Left colon (tissue), 2 donors: ENCODE measurements at regions not wholly inside any gene's neighbourhood (a gene's known extent, or its start where the extent isn't known, plus 50 kb on each side); places are given as distances from the start of the nearest gene placed in this dataset.
"Not testable (repeated sequence)": the region's sequence is repeated elsewhere in the genome, so short reads cannot be mapped to it uniquely, and the experiment has no call there.

ENCODE experiments used
- ATAC-seq: fragments of 200-7000 bp; cut with Tn5 transposase; one replicate; pipeline ENCODE4 v1.9.1; 2020; ENCODE audit warnings: mild to moderate bottlenecking, moderate library complexity
- DNase-seq, 2 donors: peaks; one replicate each; pipeline ENCODE4 v3.0.0-alpha.2; 2020
- intact Hi-C, 2 donors: fragments of 100-400 bp; cut with DNase I in 1 of 2; cut with micrococcal nuclease in 1 of 2; formaldehyde crosslinking; loops; one replicate each; pipeline versions ENCODE4 v1.11.2 to v1.14.0; 2022; cut with DNase I, micrococcal nuclease
- donor health status: DM: no; HTN: no; CAD: no.
- donor health status: DM: yes; HTN: yes; CAD: no.

DNA sequence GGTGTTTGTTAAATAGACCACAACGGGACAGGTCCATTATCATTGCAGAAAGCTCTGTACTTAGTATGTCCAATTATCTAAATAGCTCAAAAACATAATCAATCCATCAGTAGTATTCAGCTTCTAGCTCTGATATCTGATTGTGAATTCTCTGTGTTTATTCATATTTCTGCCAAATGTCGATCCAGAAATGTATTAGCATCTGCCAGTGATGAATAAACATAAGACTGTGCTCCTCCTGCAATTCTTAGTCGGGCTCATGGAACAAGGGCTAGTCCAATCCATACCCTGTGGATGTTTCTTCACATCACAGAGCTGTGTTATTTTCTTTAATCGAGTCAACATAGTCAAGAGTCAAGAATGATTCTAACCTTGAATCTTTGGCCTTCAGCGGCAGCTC lies 1612.1 kb upstream of the WWC1 start:
- intact Hi-C loops: no loop called here
- no peak for ATAC-seq
- DNase-seq: no peak

DNA sequence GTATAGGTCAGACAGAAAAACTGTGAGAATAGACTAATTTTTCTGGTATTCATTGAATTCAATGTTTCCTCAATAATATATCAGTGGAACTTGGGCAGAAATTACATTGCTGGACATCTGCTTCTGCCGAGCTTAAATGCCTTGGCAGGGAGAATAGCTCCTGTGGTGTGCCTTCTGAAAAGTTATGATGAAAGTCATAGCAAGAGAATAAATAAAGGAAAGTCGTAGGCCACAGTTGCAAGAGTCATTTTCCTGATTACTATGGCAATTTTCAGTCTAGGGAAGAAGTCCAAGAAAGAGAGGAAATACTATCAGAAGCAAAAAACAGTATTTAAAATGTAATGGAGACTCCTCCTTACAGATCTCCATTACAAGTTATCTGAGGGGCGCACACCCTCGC lies 1596.1 kb upstream of the WWC1 start:
- ATAC-seq (no peak), DNase-seq (no peak)
- intact Hi-C loops: no loop called here

DNA sequence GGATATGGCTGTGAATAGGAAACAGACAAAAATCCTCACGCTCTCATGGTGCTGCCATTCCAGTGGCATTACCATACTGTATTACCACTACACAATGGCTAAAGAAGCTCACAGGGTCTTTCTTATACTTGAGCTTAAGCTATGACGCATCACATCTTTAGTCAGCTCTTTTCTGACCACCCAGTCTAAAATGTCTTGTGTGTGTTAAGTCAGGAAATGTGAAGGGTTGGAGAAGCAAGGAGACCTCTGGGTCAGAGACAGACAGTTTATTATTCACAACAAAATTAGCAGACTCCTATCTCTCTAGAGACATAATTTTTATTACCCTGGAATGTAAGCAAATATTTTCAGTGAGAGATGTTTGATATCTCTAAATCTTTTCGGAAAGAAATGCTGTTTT lies 1583.2 kb upstream of the WWC1 start:
- DNase-seq: no peak
- intact Hi-C loops: no loop called here
- ATAC-seq: no peak

DNA sequence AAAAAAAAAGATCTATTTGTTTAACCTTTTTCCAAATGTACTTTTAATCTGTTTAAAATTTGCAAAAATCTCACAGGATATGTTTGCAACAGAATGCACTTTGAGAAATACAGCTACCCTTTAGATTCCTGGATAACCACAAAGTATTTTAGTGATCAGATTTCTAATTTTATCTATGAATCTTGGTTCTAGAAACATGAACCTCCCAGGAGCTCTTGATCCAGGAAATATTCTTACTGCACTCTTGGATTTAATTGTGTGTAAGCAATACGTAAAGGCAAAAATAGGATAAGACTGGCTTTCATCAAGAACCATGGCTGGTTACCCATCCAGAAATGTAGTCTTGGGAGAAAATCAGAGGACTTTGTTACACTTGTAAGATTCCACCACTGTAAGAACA lies 1581.8 kb upstream of the WWC1 start:
- intact Hi-C loops: no loop called here
- no peak for ATAC-seq

DNA sequence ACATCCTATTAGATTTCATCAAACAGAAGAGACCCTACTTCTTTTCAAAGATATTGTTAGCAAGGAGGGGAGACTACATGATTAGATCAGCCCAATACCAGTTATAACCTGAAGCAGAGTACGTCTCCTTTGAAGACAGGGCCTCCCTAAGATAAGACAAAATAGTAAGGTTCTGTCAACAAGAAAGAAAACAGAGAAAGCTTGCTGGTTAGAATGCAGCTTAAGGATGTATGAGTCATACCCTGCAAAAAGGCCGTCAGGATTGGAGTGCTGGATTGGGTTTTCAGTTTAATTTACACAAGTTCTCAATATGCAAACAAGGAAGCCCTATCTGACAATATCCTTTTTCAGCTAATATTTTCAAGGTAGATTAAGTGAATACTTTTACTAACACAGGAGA lies 1581.2 kb upstream of the WWC1 start:
- DNase-seq (no peak), ATAC-seq (no peak)
- intact Hi-C loops: no loop called here

More for the DNA sequence above, 1581.8 kb upstream of the WWC1 start:
- no peak for DNase-seq

DNA sequence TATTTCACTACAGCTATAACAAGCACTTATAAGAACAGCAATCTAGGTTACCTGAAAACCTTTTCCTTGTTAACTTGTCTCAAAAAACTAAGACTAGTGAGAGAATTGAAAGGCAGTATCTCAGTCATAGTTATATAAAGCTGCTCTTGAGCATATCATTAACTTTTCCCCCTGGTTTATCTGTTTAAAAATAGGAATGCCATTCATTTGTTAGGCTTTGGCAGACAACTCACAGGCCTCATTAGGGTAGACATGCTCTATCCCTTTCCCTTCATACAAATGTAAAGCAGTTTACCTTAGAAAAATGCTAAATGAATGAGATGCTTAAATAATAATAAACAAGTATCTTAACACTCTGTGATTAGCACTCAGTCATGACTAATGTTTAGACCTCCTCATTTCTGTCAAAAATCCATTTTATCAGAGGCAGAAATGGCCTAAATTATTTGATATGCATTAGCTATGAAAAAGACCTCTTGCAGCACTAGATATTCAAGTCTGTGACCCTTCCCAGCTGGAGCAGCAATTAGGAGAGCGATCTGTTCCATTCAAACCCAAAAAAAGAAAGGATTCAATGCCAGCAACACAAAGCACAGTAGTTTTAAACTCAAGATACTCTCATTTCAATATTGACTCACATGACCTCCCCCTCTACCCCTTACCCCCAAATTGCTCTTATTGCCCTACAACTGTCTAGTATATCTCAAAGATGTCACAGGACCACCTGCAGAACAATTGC lies 1578.8 kb upstream of the WWC1 start:
- intact Hi-C loops: no loop called here
- ATAC-seq: no peak

DNA sequence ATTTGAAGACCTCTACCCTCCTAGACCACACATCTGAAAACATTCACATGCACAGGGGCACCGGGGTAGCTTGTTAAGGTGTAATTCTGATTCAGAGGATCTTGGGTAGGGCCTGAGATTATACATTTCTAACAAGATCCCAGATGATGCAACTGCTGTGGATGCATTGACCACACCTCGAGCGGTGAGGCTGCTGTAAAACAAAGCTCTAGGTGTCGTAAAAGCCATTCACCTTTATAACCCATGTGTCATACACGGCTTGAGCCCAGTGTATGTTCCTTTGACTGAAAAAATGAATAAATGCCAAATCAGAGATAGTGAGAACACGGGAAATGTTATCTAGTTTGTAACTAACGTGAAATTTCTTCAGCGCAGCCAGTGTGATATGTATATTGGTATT lies 1578.2 kb upstream of the WWC1 start:
- DNase-seq: no peak
- ATAC-seq: no peak
- intact Hi-C loops: no loop called here

More for the DNA sequence above, 1578.8 kb upstream of the WWC1 start:
- DNase-seq: no peak

DNA sequence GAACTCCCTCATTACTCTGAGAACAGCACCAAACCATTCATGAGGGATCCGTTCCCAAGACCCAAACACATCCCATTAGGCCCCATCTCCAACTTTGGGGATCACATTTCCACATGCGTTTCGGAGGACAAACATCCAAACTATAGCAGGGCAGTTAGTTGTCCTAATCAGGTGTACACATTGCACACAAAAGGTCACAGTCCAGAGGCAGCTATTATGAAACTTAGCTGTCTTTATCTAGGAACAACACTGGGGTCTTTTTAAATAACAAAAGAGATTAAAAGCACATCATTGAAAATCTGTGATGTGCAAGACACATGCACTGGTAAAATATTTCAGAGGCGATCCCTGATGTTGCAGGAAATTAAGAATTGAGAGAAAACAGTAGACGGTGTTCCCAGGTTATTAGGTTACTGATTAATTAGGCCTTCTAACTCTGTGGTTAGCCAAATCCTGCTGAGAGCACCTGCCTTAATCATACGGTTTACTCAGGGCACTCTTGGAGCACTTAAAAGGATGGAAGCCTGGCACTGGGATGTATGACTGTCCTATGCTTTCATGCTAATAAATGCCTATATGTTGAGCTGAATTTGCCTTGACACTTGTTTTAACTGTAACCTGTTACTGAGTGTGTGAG lies 1574.5 kb upstream of the WWC1 start:
- no peak for ATAC-seq
- intact Hi-C loops: no loop called here
- DNase-seq: no peak

DNA sequence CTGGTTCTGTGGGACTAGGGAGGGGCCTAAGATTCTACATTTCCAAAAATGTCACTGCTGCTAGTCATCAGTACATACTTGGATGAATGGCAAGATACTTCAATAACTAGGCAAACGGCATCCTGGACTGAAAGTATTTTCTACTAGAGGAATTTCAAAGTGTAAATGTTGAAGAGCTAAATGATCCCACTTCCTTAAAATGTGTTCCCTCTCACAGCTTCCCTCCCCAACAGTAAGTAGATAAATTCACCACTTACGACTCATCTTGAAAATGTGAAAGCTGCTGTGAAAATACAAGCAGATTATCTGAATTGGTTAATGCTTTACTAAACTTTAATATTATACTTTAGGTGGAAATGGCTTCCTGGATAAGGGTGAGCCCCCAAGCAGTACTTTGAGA lies 1571.5 kb upstream of the WWC1 start:
- intact Hi-C loops: no loop called here
- no peak for ATAC-seq

DNA sequence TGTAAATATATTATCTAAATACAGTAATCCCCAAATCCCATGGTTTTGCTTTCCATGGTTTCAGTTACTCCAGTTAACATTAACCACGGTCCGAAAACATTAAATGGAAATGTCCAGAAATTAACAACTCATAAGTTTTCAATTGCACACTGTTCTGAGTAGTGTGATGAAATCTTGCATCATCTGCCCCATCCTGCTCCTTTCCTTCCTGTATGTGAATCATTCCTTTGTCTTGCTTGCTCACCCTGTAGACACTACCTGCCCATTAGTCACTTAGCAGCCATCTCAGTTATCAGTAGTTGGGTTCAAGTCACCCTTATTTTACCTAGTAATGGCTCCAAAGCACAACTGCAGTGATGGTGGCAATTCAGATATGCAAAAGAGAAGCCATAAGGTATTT lies 1568.5 kb upstream of the WWC1 start:
- intact Hi-C loops: no loop called here
- DNase-seq: no peak

More for the DNA sequence above, 1571.5 kb upstream of the WWC1 start:
- no peak for DNase-seq

DNA sequence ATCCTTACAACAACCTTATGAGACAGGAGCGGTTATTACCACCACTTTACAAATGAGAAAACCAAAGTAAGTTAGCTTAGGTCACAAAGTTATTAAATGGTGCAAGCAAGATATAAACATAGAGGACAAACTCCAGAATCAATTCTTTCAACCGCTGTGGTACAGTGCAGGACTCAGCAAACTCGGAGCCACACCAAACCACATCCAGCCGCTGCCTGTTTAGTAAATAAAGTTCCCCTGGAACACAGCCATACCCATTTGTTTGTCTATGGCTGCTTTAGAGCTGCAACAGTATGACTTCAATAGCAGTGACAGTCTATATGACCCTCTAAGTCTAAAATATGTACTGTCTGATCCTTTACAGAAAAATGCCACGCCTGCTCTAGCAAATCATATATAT lies 1567.2 kb upstream of the WWC1 start:
- ATAC-seq (no peak), DNase-seq (no peak)
- intact Hi-C loops: no loop called here

More for the DNA sequence above, 1568.5 kb upstream of the WWC1 start:
- ATAC-seq: no peak

DNA sequence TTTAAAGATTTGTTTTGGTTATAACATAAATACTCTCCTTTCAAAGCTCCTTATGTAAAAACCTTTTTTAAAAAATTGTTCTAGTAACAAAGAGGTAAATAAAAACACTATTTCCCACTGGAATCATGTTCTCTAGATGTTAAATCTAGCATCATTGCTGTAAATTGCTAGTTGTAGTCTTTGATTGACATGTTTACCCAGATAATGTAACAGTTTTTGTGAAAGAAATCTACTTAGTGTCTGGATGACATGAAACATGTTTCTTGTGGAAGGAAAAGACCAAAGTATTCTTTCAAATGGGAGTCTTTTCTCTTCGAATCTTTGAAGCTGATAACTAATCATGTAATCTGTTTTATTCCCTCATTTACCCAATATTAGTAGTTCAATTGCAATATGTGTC lies 1565.9 kb upstream of the WWC1 start:
- intact Hi-C loops: no loop called here
- DNase-seq: no peak
- ATAC-seq: no peak

DNA sequence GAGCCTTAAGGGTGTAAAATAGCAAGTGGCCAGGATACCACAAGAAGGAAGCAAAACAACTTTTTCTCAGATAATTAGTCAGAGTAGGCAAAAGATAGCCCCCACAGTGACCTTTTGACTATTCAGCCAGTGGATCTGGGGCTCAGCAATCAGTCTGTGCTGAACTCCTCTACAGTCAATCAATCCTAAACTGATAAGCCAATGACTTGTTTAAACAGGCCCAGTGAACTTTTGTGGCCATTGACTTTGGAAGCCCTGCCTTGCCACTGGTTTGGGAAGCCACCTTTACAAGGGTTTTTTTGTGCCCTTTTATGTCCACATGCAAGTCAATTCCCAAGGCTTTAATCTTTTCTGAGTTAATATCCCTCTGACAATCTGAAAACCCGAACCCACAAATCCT lies 1565.0 kb upstream of the WWC1 start:
- intact Hi-C loops: no loop called here
- ATAC-seq: no peak
- DNase-seq: no peak

DNA sequence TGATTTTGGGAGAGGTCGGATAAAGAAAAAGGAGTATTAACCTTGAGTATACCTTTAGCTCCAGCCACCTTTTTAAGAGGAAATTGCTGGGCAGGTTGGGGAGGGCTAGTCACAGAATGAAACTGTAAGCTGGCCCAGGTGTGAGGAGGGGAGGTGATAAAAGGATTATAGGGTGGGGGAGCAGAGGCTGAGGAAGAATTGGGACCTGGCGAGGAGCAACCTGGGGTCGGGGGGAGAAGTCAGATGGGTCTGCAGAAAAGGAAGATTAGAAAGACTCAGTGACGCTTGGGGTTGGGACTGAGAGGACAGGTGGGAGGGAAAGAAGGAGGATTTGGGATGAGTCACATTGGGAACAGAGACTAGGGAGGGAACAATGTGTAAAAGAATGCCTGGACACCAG lies 1548.5 kb upstream of the WWC1 start:
- intact Hi-C loops, ATAC-seq, DNase-seq: not testable (repeated sequence)

DNA sequence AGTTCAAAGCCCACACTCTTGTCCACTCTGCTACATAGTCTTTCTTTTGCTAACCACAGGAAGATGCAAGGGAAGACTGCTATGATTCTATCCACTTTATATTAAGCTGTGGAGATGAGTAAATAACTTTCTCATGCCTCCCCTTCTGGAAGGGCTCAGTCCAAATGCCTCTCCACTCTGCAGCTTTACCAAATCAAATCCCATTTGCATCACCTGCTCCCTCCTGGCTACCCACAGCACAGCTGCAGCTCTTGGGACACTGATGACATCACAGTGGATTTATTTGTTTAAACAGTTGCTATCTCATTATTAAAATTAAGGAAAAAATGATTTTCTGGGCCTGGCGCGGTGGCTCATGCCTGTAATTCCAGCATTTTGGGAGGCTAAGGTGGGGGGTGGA lies 1544.9 kb upstream of the WWC1 start:
- ATAC-seq (no peak), DNase-seq (no peak)
- intact Hi-C loops: no loop called here

DNA sequence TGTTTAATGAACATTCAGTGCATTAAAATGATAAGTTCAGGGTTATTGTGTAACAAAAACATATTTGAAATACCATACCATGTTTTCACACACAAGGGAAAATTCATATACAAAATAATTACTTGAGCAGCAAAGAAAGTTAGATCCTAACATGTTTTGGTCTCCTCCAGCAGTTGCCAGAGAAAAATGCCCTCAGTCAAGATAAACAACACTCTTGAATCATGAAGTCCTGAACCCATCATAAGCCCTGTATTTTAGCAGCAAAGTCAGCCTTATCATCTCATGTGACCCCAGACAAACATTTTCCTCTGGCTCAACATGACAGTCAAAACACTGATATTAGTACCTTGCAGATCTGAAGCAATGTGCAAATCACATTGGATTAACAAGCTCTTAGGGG lies 1541.1 kb upstream of the WWC1 start:
- intact Hi-C loops: no loop called here
- ATAC-seq (no peak), DNase-seq (no peak)

DNA sequence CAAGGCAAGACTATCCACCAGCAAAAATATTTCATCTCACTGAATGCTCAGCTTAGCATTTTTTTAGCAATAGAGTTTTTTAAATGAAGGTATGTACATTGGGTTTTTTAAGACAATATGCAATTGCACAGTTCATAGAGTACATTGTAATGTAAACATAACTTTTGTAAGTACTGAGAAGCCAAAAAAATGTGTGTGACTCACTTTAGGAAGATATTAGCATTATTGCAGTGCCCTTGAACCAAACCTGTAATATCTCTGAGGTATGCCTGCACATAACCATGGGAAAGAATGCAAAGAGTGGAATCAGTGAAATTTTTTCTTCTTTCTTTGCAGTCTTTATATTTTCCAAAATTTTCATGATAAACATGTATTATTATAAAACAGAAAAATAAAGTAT lies 1533.3 kb upstream of the WWC1 start:
- no peak for DNase-seq
- intact Hi-C loops: no loop called here
- ATAC-seq: no peak

DNA sequence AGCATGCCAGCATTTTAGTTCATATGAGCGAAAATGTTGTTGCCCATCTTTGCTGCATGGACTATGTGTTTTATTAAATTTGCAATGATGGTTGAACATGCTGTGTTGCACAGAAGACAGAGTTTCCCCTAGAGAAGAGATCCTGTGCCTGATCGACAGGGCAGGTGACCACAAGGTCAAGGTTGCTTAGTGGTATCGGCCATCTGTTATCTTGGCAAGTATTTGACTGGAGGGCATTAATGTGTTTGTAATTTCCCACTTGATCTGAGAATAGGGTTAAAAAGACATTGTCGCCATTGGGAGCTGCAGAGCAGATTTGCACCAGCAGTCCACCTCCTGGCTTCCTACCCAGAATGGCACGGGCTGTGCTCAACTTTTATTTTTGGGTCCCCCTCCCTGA lies 1523.6 kb upstream of the WWC1 start:
- ATAC-seq: no peak
- intact Hi-C loops: no loop called here
- no peak for DNase-seq

DNA sequence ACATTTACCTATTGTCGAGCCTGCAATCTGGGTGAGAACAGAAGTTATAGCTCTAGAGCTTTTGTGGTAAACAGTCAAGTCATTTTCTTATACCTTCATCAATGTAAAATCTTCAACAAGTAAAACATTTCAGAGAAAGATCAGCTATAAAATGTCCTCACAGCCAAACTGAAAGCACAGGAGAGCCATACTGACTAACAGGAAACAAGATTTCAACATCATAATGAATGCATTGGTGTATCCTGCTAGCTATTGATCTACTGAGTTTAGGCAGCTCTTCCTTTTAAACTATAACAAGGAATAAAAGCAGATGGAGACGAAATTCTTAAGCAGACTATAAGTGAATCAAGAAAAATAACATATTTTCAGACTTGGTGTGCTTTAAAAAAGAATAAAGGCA lies 1522.9 kb upstream of the WWC1 start:
- intact Hi-C loops: no loop called here
- DNase-seq: no peak
- no peak for ATAC-seq

DNA sequence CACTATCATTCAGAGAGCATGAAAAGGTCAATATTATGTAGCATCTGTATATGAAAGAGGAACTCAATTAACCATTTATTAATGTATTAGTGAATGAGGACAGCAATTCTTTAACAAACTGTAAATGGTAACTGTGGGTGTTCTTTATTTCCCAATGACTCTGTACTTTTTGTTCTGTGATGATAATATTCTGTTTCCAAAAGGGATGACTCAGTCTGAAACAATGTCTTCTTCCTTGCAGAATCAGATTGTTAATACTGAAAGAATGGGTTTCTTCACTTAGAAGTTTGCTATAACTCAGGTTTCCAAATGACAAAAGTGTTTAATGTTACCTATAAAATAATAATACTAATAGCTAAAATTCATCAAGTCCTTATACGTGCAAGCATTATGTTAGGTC lies 1518.7 kb upstream of the WWC1 start:
- DNase-seq (no peak), ATAC-seq (no peak)
- intact Hi-C loops: no loop called here

DNA sequence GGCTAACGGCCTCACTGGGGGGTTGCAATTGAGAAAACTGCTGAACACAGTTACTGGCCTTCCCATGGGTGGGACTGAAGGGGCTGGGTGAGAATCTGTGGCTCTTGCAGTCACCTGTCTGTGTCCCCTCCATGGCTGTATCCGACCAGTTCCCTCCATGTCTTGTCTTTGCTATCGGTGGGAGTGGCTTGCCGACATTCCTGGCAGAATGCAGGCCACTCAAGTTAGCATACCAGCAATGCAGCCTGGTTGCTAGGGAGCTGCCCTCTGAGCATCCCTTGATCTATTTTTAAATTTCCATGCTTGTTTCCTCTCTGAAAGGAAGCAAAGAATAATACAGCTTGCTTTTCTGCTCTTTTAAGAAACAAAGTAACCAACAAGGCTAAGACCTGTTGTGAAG lies 1509.7 kb upstream of the WWC1 start:
- ATAC-seq (no peak), DNase-seq (no peak)
- intact Hi-C loops: no loop called here
